ENCODE measurements at regions not wholly inside any gene's neighbourhood (a gene's known extent, or its start where the extent isn't known, plus 50 kb on each side); places are given as distances from the start of the nearest gene placed in this dataset.

- TF ChIP-seq ELF4 (IDR thresholded peaks at IDR 0.05) (no peak), TARDBP (IDR thresholded peaks at IDR 0.05) (no peak), FOXK2 (IDR thresholded peaks at IDR 0.05) (no peak), BHLHE40 (IDR thresholded peaks at IDR 0.05; ENCODE audit: borderline replicate concordance) (no peak)
Measured at GRCh38 chr11:134599299-134599771, 187.3 kb upstream of the B3GAT1 start.
